ENCODE measurements at regions not wholly inside any gene's neighbourhood (a gene's known extent, or its start where the extent isn't known, plus 50 kb on each side); places are given as distances from the start of the nearest gene placed in this dataset.

DNA sequence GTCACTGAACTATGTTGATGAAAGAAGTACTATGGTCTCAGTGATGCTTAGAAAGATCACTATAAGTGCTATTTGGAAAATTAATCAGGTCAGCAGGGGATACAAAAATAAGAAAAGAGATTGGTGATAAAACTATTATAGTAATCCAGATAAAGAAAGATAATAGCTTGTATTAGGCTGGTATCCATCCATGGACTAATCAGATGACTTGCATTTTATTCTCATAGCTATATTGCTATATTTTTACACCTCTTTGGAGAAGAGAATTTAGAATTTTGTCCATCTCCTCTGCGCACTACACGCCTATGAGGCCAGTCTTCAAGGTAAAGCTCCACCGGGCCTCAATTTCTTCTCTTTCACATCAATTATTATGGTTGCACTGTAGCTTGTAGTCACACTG, 635.1 kb upstream of the DDX18 start:
- no peak for TF ChIP-seq EZH2 (IDR thresholded peaks at IDR 0.05; ENCODE audit: borderline replicate concordance, low read length)
- TF ChIP-seq, protein P1, sequence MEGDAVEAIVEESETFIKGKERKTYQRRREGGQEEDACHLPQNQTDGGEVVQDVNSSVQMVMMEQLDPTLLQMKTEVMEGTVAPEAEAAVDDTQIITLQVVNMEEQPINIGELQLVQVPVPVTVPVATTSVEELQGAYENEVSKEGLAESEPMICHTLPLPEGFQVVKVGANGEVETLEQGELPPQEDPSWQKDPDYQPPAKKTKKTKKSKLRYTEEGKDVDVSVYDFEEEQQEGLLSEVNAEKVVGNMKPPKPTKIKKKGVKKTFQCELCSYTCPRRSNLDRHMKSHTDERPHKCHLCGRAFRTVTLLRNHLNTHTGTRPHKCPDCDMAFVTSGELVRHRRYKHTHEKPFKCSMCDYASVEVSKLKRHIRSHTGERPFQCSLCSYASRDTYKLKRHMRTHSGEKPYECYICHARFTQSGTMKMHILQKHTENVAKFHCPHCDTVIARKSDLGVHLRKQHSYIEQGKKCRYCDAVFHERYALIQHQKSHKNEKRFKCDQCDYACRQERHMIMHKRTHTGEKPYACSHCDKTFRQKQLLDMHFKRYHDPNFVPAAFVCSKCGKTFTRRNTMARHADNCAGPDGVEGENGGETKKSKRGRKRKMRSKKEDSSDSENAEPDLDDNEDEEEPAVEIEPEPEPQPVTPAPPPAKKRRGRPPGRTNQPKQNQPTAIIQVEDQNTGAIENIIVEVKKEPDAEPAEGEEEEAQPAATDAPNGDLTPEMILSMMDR (IDR thresholded peaks at IDR 0.05; ENCODE audit: low read length): no peak
- Histone ChIP-seq H3K4me1 (ENCODE audit: insufficient read depth, low read length, severe bottlenecking) (no peaks in the 10 kb centered on the region), H3K9me3 (ENCODE audit: low read length) (no peaks in the 10 kb centered on the region), H3K4me3 (ENCODE audit: low read depth, low read length, poor library complexity, severe bottlenecking) (no peak overlapping the region), H3K9me2 (ENCODE audit: low read depth, low read length) (no peaks in the 10 kb centered on the region), H3K27me3 (ENCODE audit: insufficient read depth, low read length) (no peaks in the 10 kb centered on the region), H3F3A (ENCODE audit: insufficient read depth, low read length) (no peaks in the 10 kb centered on the region), H3K9ac (ENCODE audit: low read length) (no peak overlapping the region), H3K36me3 (ENCODE audit: insufficient read depth, low read length) (no peaks in the 10 kb centered on the region), H2AFZ (ENCODE audit: low read length) (no peak overlapping the region), H3K27ac (ENCODE audit: low read depth, low read length, poor library complexity, severe bottlenecking) (no peak overlapping the region), H3K4me2 (ENCODE audit: low read length) (no peak overlapping the region), H4K20me1 (ENCODE audit: insufficient read depth, low read length) (no peaks in the 10 kb centered on the region), H3K79me2 (ENCODE audit: insufficient read depth, low read length) (no peaks in the 10 kb centered on the region)

DNA sequence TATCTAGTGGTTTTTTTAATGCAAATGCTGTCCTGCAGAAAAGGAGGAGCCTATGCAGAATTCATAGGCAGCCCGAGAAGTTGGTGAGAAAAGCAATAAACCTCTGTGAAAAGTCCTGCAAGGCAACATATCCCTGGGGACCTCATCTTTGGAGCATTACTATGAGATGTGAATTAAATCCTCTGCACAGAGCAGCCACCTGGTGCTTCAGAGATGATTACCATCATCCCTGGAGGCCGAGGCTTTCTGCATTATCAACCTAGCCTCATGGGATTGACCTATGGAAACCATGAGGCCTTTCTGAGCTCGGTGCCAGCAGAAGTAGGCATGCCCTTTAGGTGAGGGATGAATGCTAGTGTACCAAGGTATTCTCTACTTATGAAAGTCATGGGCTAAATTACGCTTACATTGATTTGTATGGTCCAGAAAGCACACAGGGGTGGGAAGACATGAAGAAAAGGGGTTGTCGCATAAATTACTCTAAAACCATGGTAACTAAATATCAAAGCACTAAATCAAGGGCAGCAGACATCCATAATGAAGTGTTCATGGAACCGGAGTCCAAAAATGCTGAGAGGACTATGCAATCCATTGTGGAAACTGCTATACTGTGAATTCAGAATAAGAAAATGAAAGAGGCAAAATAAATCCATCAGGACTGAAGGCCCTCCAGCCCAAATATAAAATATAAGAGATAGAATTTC, 623.5 kb upstream of the DDX18 start:
- Histone ChIP-seq H3K4me1 (ENCODE audit: insufficient read depth, low read length, severe bottlenecking) (no peaks in the 10 kb centered on the region), H3K9ac (ENCODE audit: low read length) (no peak overlapping the region), H3F3A (ENCODE audit: insufficient read depth, low read length) (no peaks in the 10 kb centered on the region), H3K9me2 (ENCODE audit: low read depth, low read length) (no peaks in the 10 kb centered on the region), H4K20me1 (ENCODE audit: insufficient read depth, low read length) (no peaks in the 10 kb centered on the region), H3K27ac (ENCODE audit: low read depth, low read length, poor library complexity, severe bottlenecking) (no peak overlapping the region), H3K9me3 (ENCODE audit: low read length) (no peaks in the 10 kb centered on the region), H3K4me3 (ENCODE audit: low read depth, low read length, poor library complexity, severe bottlenecking) (no peak overlapping the region), H2AFZ (ENCODE audit: low read length) (no peak overlapping the region), H3K79me2 (ENCODE audit: insufficient read depth, low read length) (no peaks in the 10 kb centered on the region), H3K36me3 (ENCODE audit: insufficient read depth, low read length) (no peaks in the 10 kb centered on the region), H3K27me3 (ENCODE audit: insufficient read depth, low read length) (no peaks in the 10 kb centered on the region), H3K4me2 (ENCODE audit: low read length) (no peak overlapping the region)
- TF ChIP-seq, protein P1 (IDR thresholded peaks at IDR 0.05; ENCODE audit: low read length): no peak
- no peak for TF ChIP-seq EZH2 (IDR thresholded peaks at IDR 0.05; ENCODE audit: borderline replicate concordance, low read length)

- TF ChIP-seq, protein P1 (IDR thresholded peaks at IDR 0.05; ENCODE audit: low read length): no peak
- no peak for TF ChIP-seq EZH2 (IDR thresholded peaks at IDR 0.05; ENCODE audit: borderline replicate concordance, low read length)
- no peaks in the 10 kb centered on the region for H4K20me1 ChIP-seq (ENCODE audit: insufficient read depth, low read length)
- H3K9me2 ChIP-seq (ENCODE audit: low read depth, low read length): no peaks in the 10 kb centered on the region
- H3K9ac ChIP-seq (ENCODE audit: low read length): no peak overlapping the region
- no peaks in the 10 kb centered on the region for H3K36me3 ChIP-seq (ENCODE audit: insufficient read depth, low read length)
- H3K9me3 ChIP-seq (ENCODE audit: low read length): no peaks in the 10 kb centered on the region
- H3F3A ChIP-seq (ENCODE audit: insufficient read depth, low read length): no peaks in the 10 kb centered on the region
- no peaks in the 10 kb centered on the region for H3K4me1 ChIP-seq (ENCODE audit: insufficient read depth, low read length, severe bottlenecking)
- H3K27ac ChIP-seq (ENCODE audit: low read depth, low read length, poor library complexity, severe bottlenecking): no peak overlapping the region
- no peak overlapping the region for H3K4me2 ChIP-seq (ENCODE audit: low read length)
- no peaks in the 10 kb centered on the region for H3K27me3 ChIP-seq (ENCODE audit: insufficient read depth, low read length)
- H3K4me3 ChIP-seq (ENCODE audit: low read depth, low read length, poor library complexity, severe bottlenecking): no peak overlapping the region
- no peak overlapping the region for H2AFZ ChIP-seq (ENCODE audit: low read length)
- H3K79me2 ChIP-seq (ENCODE audit: insufficient read depth, low read length): no peaks in the 10 kb centered on the region
These were observed 619.1 kb upstream of the DDX18 start for GRCh38 chr2:117195381-117195780.
